Smooth muscle cell of the brain vasculature (primary cell): ENCODE measurements at regions not wholly inside any gene's neighbourhood (a gene's known extent, or its start where the extent isn't known, plus 50 kb on each side); places are given as distances from the start of the nearest gene placed in this dataset.
"Not testable (repeated sequence)": the region's sequence is repeated elsewhere in the genome, so short reads cannot be mapped to it uniquely, and the experiment has no call there.

ENCODE experiments used
- DNase-seq: peaks from one replicate; pipeline ENCODE4 v3.0.0-alpha.2; 2012; ENCODE audit warnings: low read depth, low spot score

DNA sequence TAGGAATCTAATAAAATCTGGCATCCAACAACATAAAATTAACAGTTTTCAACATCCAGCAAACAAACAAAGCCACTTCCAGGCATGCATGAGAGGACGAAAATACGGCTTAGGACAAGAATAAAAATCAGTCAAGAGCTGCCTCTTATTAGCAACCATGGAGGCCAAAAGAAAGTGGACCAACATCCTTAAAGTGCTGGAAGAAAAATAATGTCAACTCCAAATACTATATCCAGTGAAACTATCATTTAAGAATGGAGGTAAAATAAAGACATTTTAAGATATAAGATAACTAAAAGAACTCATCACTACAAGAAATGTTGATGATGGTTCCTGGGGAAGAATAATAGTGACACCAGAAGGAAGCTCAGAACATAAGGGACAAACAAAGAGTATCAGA is 224.0 kb upstream of the IRX4 start:
- DNase-seq, result no peak

DNA sequence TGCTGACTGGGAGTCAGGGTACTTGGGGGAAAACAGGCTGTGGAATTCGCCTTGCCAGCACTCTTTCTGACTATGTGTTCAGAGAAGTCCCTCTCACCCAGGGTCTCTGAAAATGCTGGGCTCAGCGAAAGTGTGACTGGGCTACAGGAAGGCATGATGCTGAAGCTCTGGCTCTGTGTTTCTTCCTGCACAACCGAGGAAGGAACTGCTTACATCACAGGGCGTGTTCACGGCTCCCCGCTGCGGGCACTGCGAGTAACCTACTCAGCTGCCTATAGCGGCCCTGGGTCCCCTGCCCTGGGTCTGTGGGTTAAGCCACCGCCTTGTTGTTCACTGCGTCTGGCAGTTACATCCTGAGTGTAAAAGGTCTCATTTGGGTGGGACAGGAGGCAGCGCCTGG is 222.4 kb upstream of the IRX4 start:
- DNase-seq, result no peak

DNA sequence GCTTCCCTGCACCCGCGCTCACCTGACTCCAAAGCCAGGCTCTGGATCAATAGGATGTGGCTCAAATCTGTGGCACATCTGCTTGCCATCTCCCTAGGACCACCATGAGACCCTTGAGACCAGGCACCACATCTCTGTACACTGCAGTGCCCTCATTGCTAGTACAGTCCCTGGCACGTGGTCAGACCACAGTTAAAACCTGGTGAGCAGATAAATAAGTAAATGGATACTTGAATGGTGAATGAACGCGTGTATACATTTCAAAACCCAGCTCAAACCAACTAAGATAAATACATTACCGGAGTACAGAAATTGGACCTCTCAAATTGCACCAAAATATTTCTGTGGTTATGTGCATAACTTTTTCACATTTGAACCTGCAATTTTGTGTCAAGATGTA is 221.2 kb upstream of the IRX4 start:
- no peak for DNase-seq

GRCh38 chr5:2102819-2103776 is 220.4 kb upstream of the IRX4 start:
- no peak for DNase-seq

DNA sequence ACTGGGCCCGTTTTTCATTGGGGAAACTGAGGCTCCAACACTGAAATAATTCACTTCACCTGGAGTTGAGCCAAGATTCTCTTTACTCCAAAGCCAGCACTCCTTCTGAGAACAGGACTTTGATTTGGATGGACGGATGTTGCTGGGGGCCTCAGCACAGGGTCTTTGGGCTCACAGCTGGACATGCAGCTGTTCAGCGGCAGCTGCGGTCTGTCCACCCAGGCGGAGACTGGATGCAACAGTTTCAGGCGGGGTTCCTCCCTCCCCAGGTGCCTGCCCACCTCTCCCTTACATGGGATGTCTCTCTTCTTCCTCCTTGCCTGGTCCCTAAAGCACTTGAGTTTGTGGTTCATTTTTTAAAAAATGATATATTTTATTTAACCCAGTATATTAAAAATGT is 219.0 kb upstream of the IRX4 start:
- DNase-seq, result no peak

DNA sequence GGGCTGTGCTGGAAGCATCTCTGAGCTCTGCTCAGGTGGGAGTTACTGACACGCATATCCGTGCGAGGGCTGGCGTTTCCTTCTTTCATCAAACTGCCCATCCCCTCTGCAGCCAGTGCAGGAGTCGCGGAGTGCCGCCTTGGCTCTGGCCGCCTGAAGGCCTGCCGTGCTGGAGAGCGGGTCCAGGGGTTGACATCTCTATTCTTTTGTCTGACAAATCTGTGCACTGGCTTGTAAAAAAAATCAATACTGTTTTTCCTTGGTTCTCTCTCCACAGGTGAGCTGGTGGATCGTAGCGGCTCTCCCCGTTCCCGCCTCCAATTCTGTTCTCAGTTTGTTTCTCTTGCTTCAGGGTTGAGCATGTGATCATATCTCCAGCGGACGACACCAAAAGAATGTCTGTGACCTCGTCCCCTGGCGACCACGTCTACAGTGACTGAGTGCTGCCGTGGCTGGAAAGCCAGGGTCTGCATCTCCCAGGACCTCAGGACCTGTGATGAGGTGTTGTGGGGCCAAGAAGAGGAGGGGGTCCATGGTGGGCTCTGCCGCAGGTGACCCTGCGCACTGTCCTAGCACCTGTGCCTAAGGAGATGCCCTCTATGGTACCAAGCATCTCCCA is 214.3 kb upstream of the IRX4 start:
- no peak for DNase-seq

DNA sequence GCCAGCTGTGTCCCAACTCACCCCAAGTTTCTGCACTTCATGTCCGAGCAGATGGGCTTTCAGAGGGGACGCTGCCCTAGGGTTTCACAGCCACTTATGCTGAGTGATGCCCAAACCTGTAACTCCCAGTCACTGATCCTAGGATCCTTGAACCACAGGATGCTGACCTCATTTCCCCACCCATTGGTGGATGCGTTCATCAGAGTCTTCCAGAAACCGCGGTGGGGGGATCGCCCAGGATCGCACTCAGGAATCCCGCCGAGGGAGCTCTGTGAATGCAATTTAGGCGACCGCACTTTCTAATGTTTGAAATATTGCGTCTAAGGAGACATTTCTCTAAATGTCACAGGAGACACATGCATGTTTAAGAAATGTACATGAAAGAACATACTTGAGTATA is 212.3 kb upstream of the IRX4 start:
- DNase-seq, result no peak

- DNase-seq, result no peak
These were observed 211.9 kb upstream of the IRX4 start for GRCh38 chr5:2094616-2094995.

GRCh38 chr5:2093859-2094615 is 211.3 kb upstream of the IRX4 start:
- peak; percentile 33 for DNase-seq

- no peak for DNase-seq
These were observed 209.2 kb upstream of the IRX4 start for GRCh38 chr5:2091921-2092320.

DNA sequence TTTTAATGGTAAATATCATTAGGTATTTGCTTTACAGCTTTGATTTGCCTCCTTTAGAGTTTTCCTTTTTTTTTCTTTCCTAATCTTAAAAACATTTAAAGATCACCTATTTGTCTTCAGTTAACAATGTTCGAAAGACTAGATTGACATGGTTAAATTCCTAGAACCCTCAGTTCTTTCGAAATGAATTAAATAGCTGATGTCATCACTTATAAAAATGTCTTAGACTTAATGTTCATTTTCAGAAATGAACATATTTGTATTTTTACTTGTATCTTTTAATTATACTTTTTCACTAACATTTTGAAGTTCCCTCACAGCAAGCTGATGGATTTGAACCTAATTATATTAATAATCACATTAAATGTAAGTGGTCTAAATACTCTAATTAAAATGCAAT is 205.3 kb upstream of the IRX4 start:
- DNase-seq, result no peak

DNA sequence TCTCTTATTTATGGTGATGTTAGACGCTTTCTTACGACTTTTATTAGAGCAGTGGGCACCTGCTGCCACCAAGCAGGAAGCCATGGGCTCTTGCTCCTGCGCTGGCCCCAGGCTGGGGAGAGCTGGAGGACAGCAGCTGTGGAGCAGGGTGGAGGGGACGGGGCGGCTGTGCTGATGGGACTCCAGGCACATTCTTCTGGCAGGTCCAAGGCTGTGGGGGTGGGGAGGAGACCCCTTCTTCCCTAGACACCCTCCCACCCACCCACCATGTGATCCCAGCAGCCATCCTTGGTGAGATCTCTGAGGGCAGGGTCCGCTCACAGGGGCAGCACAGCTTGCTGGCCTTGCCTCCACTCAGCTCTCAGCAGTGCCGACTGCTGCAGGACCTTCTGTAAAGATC is 192.6 kb upstream of the IRX4 start:
- no peak for DNase-seq

- DNase-seq, result no peak
These were observed 188.8 kb upstream of the IRX4 start for GRCh38 chr5:2071562-2071961.

DNA sequence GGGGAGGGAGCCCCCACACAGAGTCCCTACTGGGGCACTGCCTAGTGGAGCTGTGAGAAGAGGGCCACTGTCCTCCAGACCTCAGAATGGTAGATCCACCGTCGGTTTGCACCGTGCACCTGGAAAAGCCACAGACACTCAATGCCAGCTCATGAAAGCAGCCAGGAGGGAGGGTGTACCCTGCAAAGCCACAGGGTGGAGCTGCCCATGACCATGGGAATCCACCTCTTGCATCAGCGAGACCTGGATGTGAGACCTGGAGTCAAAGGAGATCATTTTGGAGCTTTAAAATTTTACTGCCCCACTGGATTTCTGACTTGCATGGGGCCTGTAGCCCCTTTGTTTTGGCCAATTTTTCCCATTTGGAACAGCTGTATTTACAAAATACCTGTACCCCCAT is 188.1 kb upstream of the IRX4 start:
- DNase-seq, result not testable (repeated sequence)

GRCh38 chr5:2068531-2068930 is 185.8 kb upstream of the IRX4 start:
- DNase-seq, result no peak

GRCh38 chr5:2066373-2066772 is 183.6 kb upstream of the IRX4 start:
- DNase-seq, result no peak

DNA sequence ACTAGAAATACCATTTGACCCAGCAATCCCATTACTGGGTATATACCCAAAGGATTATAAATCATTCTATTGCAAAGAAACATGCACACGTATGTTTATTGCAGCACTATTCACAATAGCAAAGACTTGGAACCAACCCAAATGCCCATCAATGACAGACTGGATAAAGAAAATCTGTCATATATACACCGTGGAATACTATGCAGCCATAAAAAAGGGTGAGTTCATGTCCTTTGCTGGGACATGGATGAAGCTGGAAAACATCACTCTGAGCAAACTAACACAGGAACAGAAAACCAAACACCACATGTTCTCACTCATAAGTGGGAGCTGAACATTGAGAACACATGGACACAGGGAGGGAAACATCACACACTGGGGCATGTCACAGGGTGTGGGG is 180.7 kb upstream of the IRX4 start:
- not testable (repeated sequence) for DNase-seq

DNA sequence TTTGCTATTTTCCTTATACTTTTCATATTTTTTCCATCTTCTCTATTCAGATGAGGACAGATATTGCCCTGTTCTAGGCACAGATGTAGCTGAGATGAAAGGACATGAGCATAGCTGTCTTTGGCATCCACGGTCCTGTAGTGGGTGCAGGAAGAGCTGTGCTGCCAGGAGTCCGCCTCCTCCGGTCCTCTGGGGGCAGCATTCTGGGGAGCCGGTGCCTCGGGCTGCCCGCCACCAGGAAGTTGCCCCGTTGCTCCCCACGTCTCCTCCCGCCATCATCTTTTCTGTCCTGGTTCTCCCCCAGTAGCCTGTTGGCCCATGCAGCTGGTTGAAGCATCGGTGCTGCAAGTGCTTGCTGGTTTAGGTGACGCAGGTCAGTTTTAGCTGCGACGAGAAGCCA is 170.0 kb upstream of the IRX4 start:
- no peak for DNase-seq

DNA sequence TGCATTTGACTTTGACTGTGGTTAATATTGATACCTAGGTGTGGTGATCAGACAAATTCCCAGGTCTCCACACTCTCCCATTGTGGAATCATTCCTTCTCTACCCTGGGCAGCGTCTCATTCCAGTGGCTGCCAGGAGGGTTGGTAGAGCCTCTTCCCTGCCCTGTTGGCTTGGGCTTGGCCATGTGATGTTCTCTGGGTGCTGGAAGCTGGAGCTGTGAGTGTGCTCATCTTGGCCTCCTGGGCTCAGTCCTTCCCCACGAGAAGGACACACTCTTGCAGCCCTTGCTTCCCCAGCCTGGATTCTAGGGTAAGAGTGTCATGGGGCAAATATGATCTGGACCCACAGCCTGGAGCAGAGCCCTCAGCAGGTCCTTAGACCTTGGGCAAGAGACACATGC is 167.2 kb upstream of the IRX4 start:
- DNase-seq, result no peak

- DNase-seq, result no peak
These were observed 165.9 kb upstream of the IRX4 start for GRCh38 chr5:2048664-2049063.

- no peak for DNase-seq
These were observed 164.7 kb upstream of the IRX4 start for GRCh38 chr5:2047341-2047927.

GRCh38 chr5:2044041-2044440 is 161.3 kb upstream of the IRX4 start:
- DNase-seq, result no peak
